ENCODE measurements at regions not wholly inside any gene's neighbourhood (a gene's known extent, or its start where the extent isn't known, plus 50 kb on each side); places are given as distances from the start of the nearest gene placed in this dataset.
A peak's percentile ranks its signal among the peaks of the same experiment; 100 is the strongest.

- intact Hi-C loops (cut with micrococcal nuclease), result no loop called here
- no peak overlapping the region for H3K27ac Mint-ChIP-seq
- peaks cover 1% of the 10 kb centered on the region for H3K4me1 Mint-ChIP-seq
- no peaks in the 10 kb centered on the region for H3K9me3 Mint-ChIP-seq
- ATAC-seq (ENCODE audit: low read depth) (no peak), DNase-seq (no peak)
- ChIA-PET POLR2A (no interaction called here), CTCF (no interaction called here)
- TF ChIP-seq CTCF (IDR thresholded peaks at IDR 0.05), result no peak
- peaks cover 48% of the 10 kb centered on the region for H3K36me3 Mint-ChIP-seq (ENCODE audit: low read depth)
- H3K4me3 Mint-ChIP-seq, result no peak overlapping the region
- no peaks in the 10 kb centered on the region for H3K27me3 Mint-ChIP-seq
These were observed 129.6 kb downstream of the NCOR2 start for GRCh38 chr12:124437617-124438436.

- ATAC-seq (ENCODE audit: low read depth), result no peak
- intact Hi-C loops (cut with micrococcal nuclease), result no loop called here
- DNase-seq, result no peak
- TF ChIP-seq CTCF (IDR thresholded peaks at IDR 0.05), result no peak
- Mint-ChIP-seq H3K4me3 (no peak overlapping the region), H3K27me3 (no peaks in the 10 kb centered on the region), H3K4me1 (peaks cover under 1% of the 10 kb centered on the region), H3K36me3 (ENCODE audit: low read depth) (peaks cover 41% of the 10 kb centered on the region), H3K27ac (peak overlapping the region; percentile 30), H3K9me3 (no peaks in the 10 kb centered on the region)
- ChIA-PET POLR2A (no interaction called here), CTCF (no interaction called here)
These were observed 130.3 kb downstream of the NCOR2 start for GRCh38 chr12:124437121-124437520.

- intact Hi-C loops (cut with micrococcal nuclease), result no loop called here
- CTCF ChIA-PET, result no interaction called here
- TF ChIP-seq CTCF (IDR thresholded peaks at IDR 0.05), result no peak
- Mint-ChIP-seq H3K27ac (no peak overlapping the region), H3K27me3 (no peaks in the 10 kb centered on the region), H3K9me3 (no peaks in the 10 kb centered on the region), H3K4me3 (no peak overlapping the region), H3K36me3 (ENCODE audit: low read depth) (peaks cover 36% of the 10 kb centered on the region), H3K4me1 (peaks cover 3% of the 10 kb centered on the region)
- POLR2A ChIA-PET, result no interaction called here
- DNase-seq, result no peak
- no peak for ATAC-seq (ENCODE audit: low read depth)
These were observed 131.0 kb downstream of the NCOR2 start for GRCh38 chr12:124436366-124436765.

- ATAC-seq (ENCODE audit: low read depth) (no peak), DNase-seq (no peak)
- no peak for TF ChIP-seq CTCF (IDR thresholded peaks at IDR 0.05)
- Mint-ChIP-seq H3K36me3 (ENCODE audit: low read depth) (peaks cover 34% of the 10 kb centered on the region), H3K27ac (peak overlapping the region; percentile 46), H3K27me3 (no peaks in the 10 kb centered on the region), H3K9me3 (no peaks in the 10 kb centered on the region), H3K4me1 (peaks cover 3% of the 10 kb centered on the region), H3K4me3 (no peak overlapping the region)
- intact Hi-C loops (cut with micrococcal nuclease), result no loop called here
- CTCF ChIA-PET, result no interaction called here
- POLR2A ChIA-PET, result no interaction called here
These were observed 131.5 kb downstream of the NCOR2 start for GRCh38 chr12:124435806-124436345.

- DNase-seq (no peak), ATAC-seq (ENCODE audit: low read depth) (no peak)
- H3K36me3 Mint-ChIP-seq (ENCODE audit: low read depth), result peaks cover 36% of the 10 kb centered on the region
- H3K4me1 Mint-ChIP-seq, result peaks cover 3% of the 10 kb centered on the region
- no peak for TF ChIP-seq CTCF (IDR thresholded peaks at IDR 0.05)
- H3K9me3 Mint-ChIP-seq, result no peaks in the 10 kb centered on the region
- no peak overlapping the region for H3K4me3 Mint-ChIP-seq
- ChIA-PET POLR2A (no interaction called here), CTCF (no interaction called here)
- no peaks in the 10 kb centered on the region for H3K27me3 Mint-ChIP-seq
- intact Hi-C loops (cut with micrococcal nuclease), result no loop called here
- H3K27ac Mint-ChIP-seq, result peak overlapping the region; percentile 46
These were observed 132.2 kb downstream of the NCOR2 start for GRCh38 chr12:124434951-124435805.

Data from activated B cell treated with CpG ODN at 0.5 μM for 24 hours (primary cell).